H9 (cell line): ENCODE measurements at regions not wholly inside any gene's neighbourhood (a gene's known extent, or its start where the extent isn't known, plus 50 kb on each side); places are given as distances from the start of the nearest gene placed in this dataset.

Source experiments
- DNase-seq: peaks from one replicate; pipeline ENCODE4 v3.0.0-alpha.2; 2017
- H2AFZ ChIP-seq: one replicate; pipeline ENCODE4 v1.6.1; 2013; ENCODE audit warnings: mild to moderate bottlenecking, low read length, control low read depth, moderate library complexity
- H2AK5ac ChIP-seq: 2 replicates; pipeline ENCODE4 v1.6.1; 2013; ENCODE audit warnings: low read length, control low read depth, mixed read lengths; ENCODE audit not compliant: insufficient read length
- H2BK120ac ChIP-seq: one replicate; pipeline ENCODE4 v1.6.1; 2013; ENCODE audit warnings: low read depth, mild to moderate bottlenecking, low read length, control low read depth, inconsistent platforms; ENCODE audit not compliant: poor library complexity, severe bottlenecking
- H2BK12ac ChIP-seq: 2 replicates; pipeline ENCODE4 v1.6.1; 2013; ENCODE audit warnings: low read length, control low read depth, mixed read lengths, low read depth; ENCODE audit not compliant: insufficient read length
- H2BK15ac ChIP-seq: 2 replicates; pipeline ENCODE4 v1.6.1; 2013; ENCODE audit warnings: low read depth, low read length, control low read depth
- H2BK20ac ChIP-seq: one replicate; pipeline ENCODE4 v1.6.1; 2013; ENCODE audit warnings: low read depth, mild to moderate bottlenecking, low read length, control low read depth, inconsistent platforms; ENCODE audit not compliant: poor library complexity, severe bottlenecking
- H2BK5ac ChIP-seq: 2 replicates; pipeline ENCODE4 v1.6.1; 2013; ENCODE audit warnings: low read length, control low read depth, mixed read lengths; ENCODE audit not compliant: insufficient read length
- H3K14ac ChIP-seq: 2 replicates; pipeline ENCODE4 v1.6.1; 2013; ENCODE audit warnings: low read length, control low read depth; ENCODE audit not compliant: insufficient read depth
- H3K18ac ChIP-seq: 2 replicates; pipeline ENCODE4 v1.6.1; 2013; ENCODE audit warnings: low read depth, mild to moderate bottlenecking, mixed read lengths, low read length, control low read depth; ENCODE audit not compliant: insufficient read length
- H3K23ac ChIP-seq: 2 replicates; pipeline ENCODE4 v1.6.1; 2013; ENCODE audit warnings: low read length, control low read depth, mixed read lengths, low read depth; ENCODE audit not compliant: insufficient read length
- H3K23me2 ChIP-seq: 2 replicates; pipeline ENCODE4 v1.6.1; 2013; ENCODE audit warnings: low read depth, mild to moderate bottlenecking, mixed read lengths, low read length, control low read depth; ENCODE audit not compliant: insufficient read length, poor library complexity, severe bottlenecking
- H3K27ac ChIP-seq: 2 replicates; pipeline ENCODE4 v1.5.1; 2013; ENCODE audit warnings: low read length, control low read depth, mixed read lengths, low read depth; ENCODE audit not compliant: insufficient read length
- H3K27me3 ChIP-seq: 2 replicates; pipeline ENCODE4 v1.6.1; 2013; ENCODE audit warnings: low read length, control low read depth, inconsistent platforms; ENCODE audit not compliant: insufficient read depth
- H3K4ac ChIP-seq: 2 replicates; pipeline ENCODE4 v1.6.1; 2013; ENCODE audit warnings: low read depth, mild to moderate bottlenecking, control low read depth, inconsistent platforms, low read length, moderate library complexity
- H3K4me1 ChIP-seq: 2 replicates; pipeline ENCODE4 v1.6.1; 2013; ENCODE audit warnings: low read length, control low read depth, inconsistent platforms; ENCODE audit not compliant: insufficient read depth
- H3K4me2 ChIP-seq: 2 replicates; pipeline ENCODE4 v1.6.1; 2013; ENCODE audit warnings: low read length, control low read depth, mixed read lengths; ENCODE audit not compliant: insufficient read length, insufficient read depth
- H3K56ac ChIP-seq: 2 replicates; pipeline ENCODE4 v1.6.1; 2013; ENCODE audit warnings: low read depth, mild to moderate bottlenecking, mixed read lengths, low read length, control low read depth; ENCODE audit not compliant: insufficient read length
- H3K79me1 ChIP-seq: 2 replicates; pipeline ENCODE4 v1.6.1; 2013; ENCODE audit warnings: low read depth, mild to moderate bottlenecking, moderate library complexity, low read length, control low read depth, inconsistent platforms; ENCODE audit not compliant: insufficient read depth, poor library complexity, severe bottlenecking
- H3K79me2 ChIP-seq: 2 replicates; pipeline ENCODE4 v1.6.1; 2013; ENCODE audit warnings: low read length, control low read depth, inconsistent platforms; ENCODE audit not compliant: insufficient read depth
- H3K9ac ChIP-seq: 2 replicates; pipeline ENCODE4 v1.6.1; 2013; ENCODE audit warnings: low read length, control low read depth, mixed read lengths; ENCODE audit not compliant: insufficient read length; ENCODE audit errors: extremely low read depth
- H3K9me3 ChIP-seq: one replicate; pipeline ENCODE4 v1.6.1; 2013; ENCODE audit warnings: low read depth, low read length, inconsistent platforms; ENCODE audit not compliant: control insufficient read depth
- H3T11ph ChIP-seq: one replicate; pipeline ENCODE4 v1.6.1; 2013; ENCODE audit warnings: mild to moderate bottlenecking, low read length, control low read depth, inconsistent platforms
- H4K20me1 ChIP-seq: one replicate; pipeline ENCODE4 v1.6.1; 2013; ENCODE audit not compliant: control insufficient read depth, insufficient read length, insufficient read depth
- H4K5ac ChIP-seq: 2 replicates; pipeline ENCODE4 v1.6.1; 2013; ENCODE audit warnings: low read depth, mild to moderate bottlenecking, mixed read lengths, low read length, control low read depth; ENCODE audit not compliant: insufficient read length
- H4K8ac ChIP-seq: replicated peaks from 2 replicates; pipeline ENCODE4 v1.6.1; 2013; ENCODE audit warnings: low read length, control low read depth, mixed read lengths, low read depth; ENCODE audit not compliant: insufficient read length
- H4K91ac ChIP-seq: 2 replicates; pipeline ENCODE4 v1.6.1; 2013; ENCODE audit warnings: low read depth, mild to moderate bottlenecking, moderate library complexity, mixed read lengths, low read length, control low read depth; ENCODE audit not compliant: insufficient read length
- H3K27ac Mint-ChIP-seq, 3 experiments: 2 replicates in 2 of 3; 3 replicates in 1 of 3; pipeline ENCODE4 v1.8.0; 2020 to 2021; ENCODE audit warnings: mixed read lengths in 3 of 3, mild to moderate bottlenecking in 1 of 3, moderate library complexity in 1 of 3
- H3K27me3 Mint-ChIP-seq: 2 replicates; pipeline ENCODE4 v1.8.0; 2021; ENCODE audit warnings: low read depth, mild to moderate bottlenecking, moderate library complexity, mixed read lengths
- H3K36me3 Mint-ChIP-seq, 3 experiments: 2 replicates in 2 of 3; 3 replicates in 1 of 3; pipeline ENCODE4 v1.8.0; 2020 to 2021; ENCODE audit warnings: low read depth in 3 of 3, mixed read lengths in 3 of 3; ENCODE audit not compliant: insufficient read depth in 1 of 3
- H3K4me1 Mint-ChIP-seq, 2 experiments: 2 replicates each; pipeline ENCODE4 v1.8.0; 2020; ENCODE audit warnings: mixed read lengths in 2 of 2
- H3K4me3 Mint-ChIP-seq, 2 experiments: 2 replicates in 1 of 2; 3 replicates in 1 of 2; pipeline ENCODE4 v1.8.0; 2020 to 2021; ENCODE audit warnings: mild to moderate bottlenecking in 2 of 2, mixed read lengths in 2 of 2, moderate library complexity in 1 of 2
- H3K9me3 Mint-ChIP-seq, 2 experiments: 2 replicates in 1 of 2; 3 replicates in 1 of 2; pipeline ENCODE4 v1.8.0; 2020; ENCODE audit warnings: mild to moderate bottlenecking in 2 of 2, mixed read lengths in 2 of 2, moderate library complexity in 1 of 2
- CTCF ChIP-seq: fragments of 200-600 bp; sonication (generic); conservative IDR thresholded peaks from 3 replicates; pipeline ENCODE4 v1.8.0; 2021; ENCODE audit warnings: antibody characterized with exemption, mild to moderate bottlenecking
- WGBS: extraction: QIAGEN DNeasy Blood & Tissue Kit; methylation state at CpG from one replicate; pipeline ENCODE4 v1.1.7; 2013; ENCODE audit warnings: missing lambda C conversion rate, low lambda C conversion rate, mixed read lengths; ENCODE audit not compliant: insufficient read length; ENCODE audit errors: extremely low coverage; 5-methylcytosine and 5-hydroxymethylcytosine counted together

DNA sequence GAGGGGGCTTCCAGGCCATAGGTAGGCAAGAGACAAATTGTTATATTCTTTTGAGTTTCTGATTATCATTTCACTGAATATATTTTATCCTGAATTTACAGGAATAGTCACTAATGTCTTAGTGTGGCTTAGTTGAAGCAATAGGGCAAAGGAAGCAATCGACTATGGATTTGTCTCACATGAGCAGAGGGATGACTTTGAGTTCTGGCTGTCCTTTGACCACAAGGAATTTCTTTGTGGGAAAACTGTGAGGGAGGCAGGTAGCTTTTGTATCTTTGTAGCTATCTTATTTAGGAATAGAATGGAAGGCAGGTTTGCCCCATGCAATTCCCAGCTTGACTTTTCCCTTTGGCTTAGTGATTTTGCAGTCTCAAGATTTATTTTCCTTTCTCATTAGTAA is 207.3 kb upstream of the ANXA10 start:
- no peak for TF ChIP-seq CTCF

More for the DNA sequence above, 207.3 kb upstream of the ANXA10 start:
- no peak overlapping the region for H2AFZ ChIP-seq
- H3K4ac ChIP-seq = no peak overlapping the region
- peaks cover 9% of the 10 kb centered on the region for H3K9me3 ChIP-seq
- H3K4me2 ChIP-seq = no peak overlapping the region
- H2AK5ac ChIP-seq = no peak overlapping the region
- H3K27me3 Mint-ChIP-seq = no peaks in the 10 kb centered on the region
- no peak overlapping the region for H2BK12ac ChIP-seq
- no peak overlapping the region for H3K9ac ChIP-seq
- DNase-seq = no peak
- H3K14ac ChIP-seq = no peak overlapping the region
- WGBS = no CpG with 5 or more reads among the region's 1 CpG
- H2BK20ac ChIP-seq = no peak overlapping the region
- no peaks in the 10 kb centered on the region for H3K79me2 ChIP-seq
- no peak overlapping the region for H2BK15ac ChIP-seq
- no peak overlapping the region for H3K56ac ChIP-seq
- peaks cover 17 to 24% of the 10 kb centered on the region in 2 experiments for H3K4me1 Mint-ChIP-seq
- H3K4me3 Mint-ChIP-seq = no peak overlapping the region
- no peak overlapping the region for H3K27ac ChIP-seq
- no peak overlapping the region for H3K18ac ChIP-seq
- H4K91ac ChIP-seq = no peak overlapping the region
- peaks cover 7 to 17% (median 13%) of the 10 kb centered on the region in 3 experiments for H3K36me3 Mint-ChIP-seq
- no peaks in the 10 kb centered on the region for H3K4me1 ChIP-seq
- H3K79me1 ChIP-seq = no peaks in the 10 kb centered on the region
- H3T11ph ChIP-seq = no peak overlapping the region
- H3K23me2 ChIP-seq = no peaks in the 10 kb centered on the region
- H3K23ac ChIP-seq = no peak overlapping the region
- H3K27ac Mint-ChIP-seq = peak overlapping the region in 2 of 3 experiments; percentile 50 to 55; a peak in 1 of 7 replicates
- H2BK120ac ChIP-seq = no peak overlapping the region
- no peak overlapping the region for H4K8ac ChIP-seq
- H3K27me3 ChIP-seq = no peaks in the 10 kb centered on the region
- H3K9me3 Mint-ChIP-seq = peaks cover 15 to 18% of the 10 kb centered on the region in 2 experiments
- H2BK5ac ChIP-seq = no peak overlapping the region
- no peaks in the 10 kb centered on the region for H4K20me1 ChIP-seq
- H4K5ac ChIP-seq = no peak overlapping the region
